Keratinocyte (primary cell): ENCODE measurements at regions not wholly inside any gene's neighbourhood (a gene's known extent, or its start where the extent isn't known, plus 50 kb on each side); places are given as distances from the start of the nearest gene placed in this dataset.

ENCODE experiments used
- DNase-seq: peaks from one replicate; pipeline ENCODE4 v3.0.0-alpha.2; 2011; ENCODE audit warnings: low read depth, missing footprints, low spot score
- FAIRE-seq: peaks from 2 replicates; lab custom pipeline; 2011; peaks lifted over from hg19 to GRCh38; lab: Jason Lieb, UNC
- H2AFZ ChIP-seq: 2 replicates; pipeline ENCODE4 v1.6.0; 2012; ENCODE audit warnings: low read length, control low read depth, inconsistent platforms; ENCODE audit not compliant: control insufficient read depth
- H3K27ac ChIP-seq: 2 replicates; pipeline ENCODE4 v1.5.1; 2011; ENCODE audit warnings: low read length; ENCODE audit not compliant: control insufficient read depth, insufficient read depth
- H3K27me3 ChIP-seq: 3 replicates; pipeline ENCODE4 v1.6.0; 2011; ENCODE audit warnings: low read length; ENCODE audit not compliant: control insufficient read depth, insufficient read depth; ENCODE audit errors: extremely low read depth
- H3K36me3 ChIP-seq, 2 experiments: 2 replicates in 1 of 2; 3 replicates in 1 of 2; pipeline ENCODE4 v1.5.1; 2011; ENCODE audit warnings: low read length in 2 of 2, mild to moderate bottlenecking in 1 of 2; ENCODE audit not compliant: control insufficient read depth in 2 of 2, insufficient read depth in 2 of 2; ENCODE audit errors: extremely low read depth in 1 of 2
- H3K4me1 ChIP-seq: 3 replicates; pipeline ENCODE4 v1.5.1; 2011; ENCODE audit warnings: low read length; ENCODE audit not compliant: control insufficient read depth, insufficient read depth; ENCODE audit errors: extremely low read depth
- H3K4me2 ChIP-seq: 3 replicates; pipeline ENCODE4 v1.6.0; 2011; ENCODE audit warnings: low read depth, low read length; ENCODE audit not compliant: control insufficient read depth, insufficient read depth; ENCODE audit errors: extremely low read depth
- H3K4me3 ChIP-seq, 3 experiments: fragments of 200-600 bp in 1 of 3; sonication (generic) in 1 of 3; 2 replicates in 2 of 3; 3 replicates in 1 of 3; pipeline ENCODE4 v1.5.1; 2011 to 2016; ENCODE audit warnings: low read length in 3 of 3, mild to moderate bottlenecking in 3 of 3, control low read depth in 2 of 3, inconsistent platforms in 1 of 3, low read depth in 1 of 3, mixed read lengths in 1 of 3, mixed run types in 1 of 3, moderate library complexity in 1 of 3; ENCODE audit not compliant: control insufficient read depth in 2 of 3, insufficient read depth in 2 of 3; ENCODE audit errors: extremely low read depth in 1 of 3
- H3K79me2 ChIP-seq: 2 replicates; pipeline ENCODE4 v1.6.0; 2012; ENCODE audit warnings: low read length; ENCODE audit not compliant: control insufficient read depth, insufficient read depth
- H3K9ac ChIP-seq: 3 replicates; pipeline ENCODE4 v1.6.0; 2011; ENCODE audit warnings: low read length; ENCODE audit not compliant: control insufficient read depth, insufficient read depth; ENCODE audit errors: extremely low read depth
- H3K9me1 ChIP-seq: 3 replicates; pipeline ENCODE4 v1.6.0; 2011; ENCODE audit warnings: low read length; ENCODE audit not compliant: control insufficient read depth, insufficient read depth; ENCODE audit errors: extremely low read depth
- H3K9me3 ChIP-seq: 2 replicates; pipeline ENCODE4 v1.5.1; 2012; ENCODE audit warnings: low read depth, low read length; ENCODE audit not compliant: control insufficient read depth
- H4K20me1 ChIP-seq: 3 replicates; pipeline ENCODE4 v1.6.0; 2011; ENCODE audit warnings: low read length; ENCODE audit not compliant: control insufficient read depth, insufficient read depth; ENCODE audit errors: extremely low read depth
- EZH2 ChIP-seq: IDR thresholded peaks from one replicate; pipeline ENCODE4 v1.6.1; 2012; ENCODE audit warnings: inconsistent platforms, mild to moderate bottlenecking, low read length, moderate library complexity
- dilution Hi-C: fragments of 300-500 bp; cut with MboI; formaldehyde crosslinking; loops from one replicate; pipeline ENCODE4 v1.7.0; 2020; ENCODE audit warnings: low sequenced_read_pairs; ENCODE audit not compliant: extremely low pct_ligation_motif_present
- TF ChIP-seq, protein P1 (sequence below), 3 experiments: IDR thresholded peaks in 1 of 3; conservative IDR thresholded peaks in 1 of 3; optimal IDR thresholded peaks in 1 of 3; 2 replicates in 2 of 3; 3 replicates in 1 of 3; pipeline versions ENCODE3 to v1.5.1; 2011; ENCODE audit warnings: low read length in 3 of 3, mild to moderate bottlenecking in 3 of 3, moderate library complexity in 2 of 3, control low read depth in 1 of 3, inconsistent platforms in 1 of 3; ENCODE audit not compliant: insufficient read depth in 2 of 3; ENCODE audit errors: extremely low read depth in 1 of 3

DNA sequence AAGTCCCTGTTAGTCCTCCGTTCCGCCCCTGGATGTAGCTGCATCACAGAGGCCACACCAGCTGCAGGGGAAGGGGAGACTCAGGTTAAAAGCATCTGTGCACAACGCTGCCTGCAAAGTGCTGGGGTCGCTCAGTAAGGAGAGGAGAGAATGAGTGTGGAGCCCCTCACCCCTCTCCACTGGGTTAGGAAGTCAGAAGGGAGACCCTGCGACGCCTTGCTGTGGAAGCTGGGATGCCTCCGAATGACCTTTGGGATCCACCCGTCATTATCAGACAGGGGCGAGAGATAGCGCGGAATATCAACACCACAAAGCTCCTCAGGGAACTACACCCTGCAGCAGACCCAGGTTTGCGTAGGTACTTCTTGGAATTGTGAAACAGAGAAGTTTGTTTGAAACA lies 167.7 kb upstream of the SHH start:
- Histone ChIP-seq H3K27me3 (no peaks in the 10 kb centered on the region), H4K20me1 (no peaks in the 10 kb centered on the region), H3K4me2 (no peak overlapping the region), H2AFZ (no peak overlapping the region), H3K4me1 (no peaks in the 10 kb centered on the region), H3K4me3 (no peak overlapping the region), H3K9me1 (no peaks in the 10 kb centered on the region), H3K79me2 (no peaks in the 10 kb centered on the region), H3K27ac (no peak overlapping the region), H3K36me3 (no peaks in the 10 kb centered on the region), H3K9ac (no peak overlapping the region), H3K9me3 (no peaks in the 10 kb centered on the region)
- dilution Hi-C loops: no loop called here
- no peak for FAIRE-seq
- DNase-seq: no peak
- TF ChIP-seq, protein P1, sequence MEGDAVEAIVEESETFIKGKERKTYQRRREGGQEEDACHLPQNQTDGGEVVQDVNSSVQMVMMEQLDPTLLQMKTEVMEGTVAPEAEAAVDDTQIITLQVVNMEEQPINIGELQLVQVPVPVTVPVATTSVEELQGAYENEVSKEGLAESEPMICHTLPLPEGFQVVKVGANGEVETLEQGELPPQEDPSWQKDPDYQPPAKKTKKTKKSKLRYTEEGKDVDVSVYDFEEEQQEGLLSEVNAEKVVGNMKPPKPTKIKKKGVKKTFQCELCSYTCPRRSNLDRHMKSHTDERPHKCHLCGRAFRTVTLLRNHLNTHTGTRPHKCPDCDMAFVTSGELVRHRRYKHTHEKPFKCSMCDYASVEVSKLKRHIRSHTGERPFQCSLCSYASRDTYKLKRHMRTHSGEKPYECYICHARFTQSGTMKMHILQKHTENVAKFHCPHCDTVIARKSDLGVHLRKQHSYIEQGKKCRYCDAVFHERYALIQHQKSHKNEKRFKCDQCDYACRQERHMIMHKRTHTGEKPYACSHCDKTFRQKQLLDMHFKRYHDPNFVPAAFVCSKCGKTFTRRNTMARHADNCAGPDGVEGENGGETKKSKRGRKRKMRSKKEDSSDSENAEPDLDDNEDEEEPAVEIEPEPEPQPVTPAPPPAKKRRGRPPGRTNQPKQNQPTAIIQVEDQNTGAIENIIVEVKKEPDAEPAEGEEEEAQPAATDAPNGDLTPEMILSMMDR (optimal IDR thresholded peaks at IDR 0.05 in 1 of 3, IDR thresholded peaks at IDR 0.05 in 1 of 3, conservative IDR thresholded peaks at IDR 0.05 in 1 of 3; ENCODE audit: extremely low read depth in 1 of 3, insufficient read depth in 2 of 3, low read length in 3 of 3): no peak
- TF ChIP-seq EZH2: no peak

DNA sequence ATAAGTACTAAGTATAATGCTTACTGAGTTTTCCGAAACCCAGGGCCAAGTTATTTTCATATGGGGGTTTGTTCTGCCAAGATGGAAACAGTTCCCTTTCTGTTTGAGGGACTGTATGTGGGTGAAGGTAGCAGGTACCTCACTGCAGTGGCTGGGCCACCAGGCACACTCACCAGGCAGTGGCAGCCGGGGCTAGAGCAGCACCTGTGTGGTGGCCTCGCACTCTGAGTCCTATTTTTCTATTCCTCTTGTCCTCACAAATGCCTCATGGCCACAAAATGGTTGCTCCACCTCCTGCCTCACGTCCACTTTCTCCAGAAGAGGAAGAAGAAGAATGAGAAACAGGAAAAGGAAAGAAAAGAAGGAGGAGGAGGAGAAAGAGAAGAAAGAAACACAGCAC lies 167.3 kb upstream of the SHH start:
- DNase-seq (no peak), FAIRE-seq (no peak)
- no peaks in the 10 kb centered on the region for H3K4me1 ChIP-seq
- H3K9ac ChIP-seq: no peak overlapping the region
- no peaks in the 10 kb centered on the region for H3K27me3 ChIP-seq
- no peak for TF ChIP-seq EZH2
- TF ChIP-seq, protein P1 (optimal IDR thresholded peaks at IDR 0.05 in 1 of 3, IDR thresholded peaks at IDR 0.05 in 1 of 3, conservative IDR thresholded peaks at IDR 0.05 in 1 of 3; ENCODE audit: extremely low read depth in 1 of 3, insufficient read depth in 2 of 3, low read length in 3 of 3): no peak
- H3K4me3 ChIP-seq: no peak overlapping the region
- H3K4me2 ChIP-seq: no peak overlapping the region
- H3K9me1 ChIP-seq: no peaks in the 10 kb centered on the region
- H4K20me1 ChIP-seq: no peaks in the 10 kb centered on the region
- H3K27ac ChIP-seq: no peak overlapping the region
- H3K9me3 ChIP-seq: no peaks in the 10 kb centered on the region
- dilution Hi-C loops: no loop called here
- no peak overlapping the region for H2AFZ ChIP-seq
- H3K79me2 ChIP-seq: no peaks in the 10 kb centered on the region
- H3K36me3 ChIP-seq: no peaks in the 10 kb centered on the region
